ENCODE measurements at regions not wholly inside any gene's neighbourhood (a gene's known extent, or its start where the extent isn't known, plus 50 kb on each side); places are given as distances from the start of the nearest gene placed in this dataset.

GRCh38 chr15:96079041-96079440 lies 251.5 kb upstream of the NR2F2 start:
- no peaks in the 10 kb centered on the region for H3K9me3 ChIP-seq (ENCODE audit: low read depth, low read length, poor library complexity, severe bottlenecking)
- TF ChIP-seq, protein P1, sequence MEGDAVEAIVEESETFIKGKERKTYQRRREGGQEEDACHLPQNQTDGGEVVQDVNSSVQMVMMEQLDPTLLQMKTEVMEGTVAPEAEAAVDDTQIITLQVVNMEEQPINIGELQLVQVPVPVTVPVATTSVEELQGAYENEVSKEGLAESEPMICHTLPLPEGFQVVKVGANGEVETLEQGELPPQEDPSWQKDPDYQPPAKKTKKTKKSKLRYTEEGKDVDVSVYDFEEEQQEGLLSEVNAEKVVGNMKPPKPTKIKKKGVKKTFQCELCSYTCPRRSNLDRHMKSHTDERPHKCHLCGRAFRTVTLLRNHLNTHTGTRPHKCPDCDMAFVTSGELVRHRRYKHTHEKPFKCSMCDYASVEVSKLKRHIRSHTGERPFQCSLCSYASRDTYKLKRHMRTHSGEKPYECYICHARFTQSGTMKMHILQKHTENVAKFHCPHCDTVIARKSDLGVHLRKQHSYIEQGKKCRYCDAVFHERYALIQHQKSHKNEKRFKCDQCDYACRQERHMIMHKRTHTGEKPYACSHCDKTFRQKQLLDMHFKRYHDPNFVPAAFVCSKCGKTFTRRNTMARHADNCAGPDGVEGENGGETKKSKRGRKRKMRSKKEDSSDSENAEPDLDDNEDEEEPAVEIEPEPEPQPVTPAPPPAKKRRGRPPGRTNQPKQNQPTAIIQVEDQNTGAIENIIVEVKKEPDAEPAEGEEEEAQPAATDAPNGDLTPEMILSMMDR (conservative IDR thresholded peaks at IDR 0.05; ENCODE audit: low read depth, low read length) = no peak
- TF ChIP-seq EZH2 (IDR thresholded peaks at IDR 0.05; ENCODE audit: borderline replicate concordance, low read depth, low read length, poor library complexity, severe bottlenecking) = no peak
- DNase-seq (ENCODE audit: low spot score) = no peak
- ChIA-PET POLR2A (ENCODE audit: low non-redundant PET) (no interaction called here), CTCF (no interaction called here)
- H3K27ac ChIP-seq (ENCODE audit: low read depth, low read length, poor library complexity, severe bottlenecking) = no peak overlapping the region
- H3K36me3 ChIP-seq (ENCODE audit: insufficient read depth, low read length, poor library complexity, severe bottlenecking) = no peaks in the 10 kb centered on the region
- H3K4me3 ChIP-seq (ENCODE audit: low read depth, low read length, poor library complexity, severe bottlenecking) = no peak overlapping the region
- no peaks in the 10 kb centered on the region for H3K4me1 ChIP-seq (ENCODE audit: insufficient read depth, low read length, poor library complexity, severe bottlenecking)
- H3K27me3 ChIP-seq (replicated peaks; ENCODE audit: insufficient read depth, low read depth, low read length, poor library complexity) = no peaks in the 10 kb centered on the region
- intact Hi-C loops (cut with micrococcal nuclease; ENCODE audit: unreplicated experiment) = no loop called here
- BruUV-seq (replicated peaks) = no TSS peak

GRCh38 chr15:96079882-96080281 lies 250.6 kb upstream of the NR2F2 start:
- no TSS peak for BruUV-seq (replicated peaks)
- ChIA-PET CTCF (no interaction called here), POLR2A (ENCODE audit: low non-redundant PET) (no interaction called here)
- intact Hi-C loops (cut with micrococcal nuclease; ENCODE audit: unreplicated experiment) = no loop called here
- no peak for DNase-seq (ENCODE audit: low spot score)
- TF ChIP-seq EZH2 (IDR thresholded peaks at IDR 0.05; ENCODE audit: borderline replicate concordance, low read depth, low read length, poor library complexity, severe bottlenecking) = no peak
- TF ChIP-seq, protein P1 (conservative IDR thresholded peaks at IDR 0.05; ENCODE audit: low read depth, low read length) = no peak
- Histone ChIP-seq H3K4me3 (ENCODE audit: low read depth, low read length, poor library complexity, severe bottlenecking) (no peak overlapping the region), H3K4me1 (ENCODE audit: insufficient read depth, low read length, poor library complexity, severe bottlenecking) (no peaks in the 10 kb centered on the region), H3K9me3 (ENCODE audit: low read depth, low read length, poor library complexity, severe bottlenecking) (no peaks in the 10 kb centered on the region), H3K36me3 (ENCODE audit: insufficient read depth, low read length, poor library complexity, severe bottlenecking) (no peaks in the 10 kb centered on the region), H3K27ac (ENCODE audit: low read depth, low read length, poor library complexity, severe bottlenecking) (no peak overlapping the region), H3K27me3 (replicated peaks; ENCODE audit: insufficient read depth, low read depth, low read length, poor library complexity) (no peaks in the 10 kb centered on the region)

DNA sequence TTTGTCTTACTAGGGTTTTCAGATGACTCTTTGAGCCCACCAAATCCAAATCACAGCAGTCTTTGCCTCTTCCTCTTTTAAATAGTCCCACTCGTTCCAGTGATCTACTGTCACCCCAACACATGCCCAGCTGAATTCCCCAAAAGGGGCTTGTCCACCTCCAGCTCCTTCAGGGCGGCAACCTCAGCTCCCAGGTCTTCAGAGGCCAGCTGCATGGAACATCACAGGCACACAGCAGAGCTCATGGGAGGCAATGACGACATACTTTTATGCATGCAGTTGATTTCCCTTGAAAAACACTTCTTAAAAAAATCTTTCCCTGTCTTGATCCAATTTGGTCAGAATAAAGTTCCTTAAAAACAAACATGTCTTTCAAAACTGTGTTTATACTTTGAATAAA lies 244.3 kb upstream of the NR2F2 start:
- ChIA-PET CTCF (no interaction called here), POLR2A (ENCODE audit: low non-redundant PET) (no interaction called here)
- TF ChIP-seq, protein P1 (conservative IDR thresholded peaks at IDR 0.05; ENCODE audit: low read depth, low read length) = no peak
- TF ChIP-seq EZH2 (IDR thresholded peaks at IDR 0.05; ENCODE audit: borderline replicate concordance, low read depth, low read length, poor library complexity, severe bottlenecking) = no peak
- Histone ChIP-seq H3K36me3 (ENCODE audit: insufficient read depth, low read length, poor library complexity, severe bottlenecking) (no peaks in the 10 kb centered on the region), H3K27ac (ENCODE audit: low read depth, low read length, poor library complexity, severe bottlenecking) (no peak overlapping the region), H3K4me1 (ENCODE audit: insufficient read depth, low read length, poor library complexity, severe bottlenecking) (no peaks in the 10 kb centered on the region), H3K4me3 (ENCODE audit: low read depth, low read length, poor library complexity, severe bottlenecking) (no peak overlapping the region), H3K9me3 (ENCODE audit: low read depth, low read length, poor library complexity, severe bottlenecking) (no peaks in the 10 kb centered on the region), H3K27me3 (replicated peaks; ENCODE audit: insufficient read depth, low read depth, low read length, poor library complexity) (no peaks in the 10 kb centered on the region)
- intact Hi-C loops (cut with micrococcal nuclease; ENCODE audit: unreplicated experiment) = no loop called here
- DNase-seq (ENCODE audit: low spot score) = no peak
- no TSS peak for BruUV-seq (replicated peaks)
